HepG2 (cell line): ENCODE measurements at regions not wholly inside any gene's neighbourhood (a gene's known extent, or its start where the extent isn't known, plus 50 kb on each side); places are given as distances from the start of the nearest gene placed in this dataset.

ENCODE experiments used
- ATM ChIP-seq: fragments of 450-650 bp; IDR thresholded peaks from 2 replicates; pipeline ENCODE4 v1.7.1; 2017; ENCODE audit warnings: mild to moderate bottlenecking, borderline replicate concordance
- CCAR2 ChIP-seq: fragments of 200-400 bp; formaldehyde crosslinking; optimal IDR thresholded peaks from 2 replicates; pipeline ENCODE3; 2018; ENCODE audit warnings: low read depth, mild to moderate bottlenecking, low read length, moderate library complexity
- DPF2 ChIP-seq: sonication (generic); formaldehyde crosslinking; IDR thresholded peaks from 2 replicates; pipeline ENCODE4 v1.4.0; 2020; ENCODE audit warnings: mild to moderate bottlenecking, low read depth, missing genetic modification reagents, borderline replicate concordance
- DR1 ChIP-seq: sonication (generic); formaldehyde crosslinking; IDR thresholded peaks from 2 replicates; pipeline ENCODE4 v1.8.0; 2021; ENCODE audit warnings: mild to moderate bottlenecking, missing genetic modification reagents, inconsistent platforms
- DZIP1 ChIP-seq: sonication (generic); formaldehyde crosslinking; IDR thresholded peaks from 2 replicates; pipeline ENCODE4 v1.5.0; 2020; ENCODE audit warnings: mild to moderate bottlenecking, missing genetic modification reagents
- HNF4G ChIP-seq, 2 experiments: sonication (generic) in 1 of 2; formaldehyde crosslinking in 1 of 2; IDR thresholded peaks; 2 replicates each; pipeline versions ENCODE4 v1.4.0 to v1.6.1; 2011 to 2020; ENCODE audit warnings: borderline replicate concordance in 2 of 2, low read depth in 2 of 2, mild to moderate bottlenecking in 2 of 2, low read length in 1 of 2, missing genetic modification reagents in 1 of 2, moderate library complexity in 1 of 2
- MAF1 ChIP-seq: sonication (generic); formaldehyde crosslinking; IDR thresholded peaks from 2 replicates; pipeline ENCODE4 v1.5.0; 2020; ENCODE audit warnings: missing genetic modification reagents, borderline replicate concordance
- MAFK ChIP-seq, 2 experiments: IDR thresholded peaks in 1 of 2; conservative IDR thresholded peaks in 1 of 2; 2 replicates each; pipeline ENCODE4 v1.6.1; 2011; ENCODE audit warnings: improper control_type of control experiment in 2 of 2, low read length in 2 of 2
- MBNL3 ChIP-seq: fragments of 250-450 bp; sonication (Bioruptor Pico); conservative IDR thresholded peaks from 2 replicates; pipeline ENCODE4 v1.8.0; 2022; ENCODE audit warnings: mild to moderate bottlenecking, inconsistent platforms
- NKX3-1 ChIP-seq: sonication (generic); formaldehyde crosslinking; IDR thresholded peaks from 2 replicates; pipeline ENCODE4 v1.5.0; 2020; ENCODE audit warnings: missing genetic modification reagents
- PATZ1 ChIP-seq: sonication (generic); formaldehyde crosslinking; IDR thresholded peaks from 2 replicates; pipeline ENCODE4 v1.4.0; 2020; ENCODE audit warnings: missing genetic modification reagents
- RNF2 ChIP-seq: fragments of 450-650 bp; conservative IDR thresholded peaks from 2 replicates; pipeline ENCODE4 v1.6.1; 2016; ENCODE audit warnings: low read depth
- SMARCE1 ChIP-seq: fragments of 450-650 bp; IDR thresholded peaks from 2 replicates; pipeline ENCODE4 v1.6.1; 2017; ENCODE audit warnings: borderline replicate concordance
- SNAPC5 ChIP-seq: sonication (generic); formaldehyde crosslinking; IDR thresholded peaks from 2 replicates; pipeline ENCODE4 v1.8.1; 2023; ENCODE audit warnings: mild to moderate bottlenecking, missing genetic modification reagents, borderline replicate concordance
- SSRP1 ChIP-seq: IDR thresholded peaks from 2 replicates; pipeline ENCODE4 v1.6.1; 2016; ENCODE audit warnings: control low read depth
- ZNF230 ChIP-seq: sonication (generic); formaldehyde crosslinking; IDR thresholded peaks from 2 replicates; pipeline ENCODE4 v1.4.0; 2020; ENCODE audit warnings: mild to moderate bottlenecking, missing genetic modification reagents
- ZNF512 ChIP-seq: sonication (generic); formaldehyde crosslinking; IDR thresholded peaks from 2 replicates; pipeline ENCODE4 v1.4.0; 2020; ENCODE audit warnings: mild to moderate bottlenecking, missing genetic modification reagents
- ZNF556 ChIP-seq: sonication (generic); formaldehyde crosslinking; IDR thresholded peaks from 2 replicates; pipeline ENCODE4 v1.4.0; 2020; ENCODE audit warnings: mild to moderate bottlenecking, missing genetic modification reagents, borderline replicate concordance
- ZNF703 ChIP-seq: sonication (generic); formaldehyde crosslinking; IDR thresholded peaks from 2 replicates; pipeline ENCODE4 v1.5.1; 2020; ENCODE audit warnings: missing genetic modification reagents, mild to moderate bottlenecking, moderate library complexity, borderline replicate concordance
- ZNF772 ChIP-seq: sonication (generic); formaldehyde crosslinking; IDR thresholded peaks from 2 replicates; pipeline ENCODE4 v1.5.0; 2020; ENCODE audit warnings: mild to moderate bottlenecking, missing genetic modification reagents
- ZSCAN9 ChIP-seq: IDR thresholded peaks from 2 replicates; pipeline ENCODE4 v1.6.1; 2016; ENCODE audit warnings: borderline replicate concordance
- TF ChIP-seq, protein P1 (sequence below): sonication (generic); formaldehyde crosslinking; IDR thresholded peaks from 2 replicates; pipeline ENCODE4 v1.4.0; 2020; ENCODE audit warnings: missing genetic modification reagents, borderline replicate concordance

GRCh38 chrX:129230850-129231512 is 292.3 kb downstream of the SMARCA1 start (continued):
- TF ChIP-seq MAFK (conservative IDR thresholded peaks at IDR 0.05 in 1 of 2, IDR thresholded peaks at IDR 0.05 in 1 of 2; ENCODE audit: low read length in 2 of 2): no peak
- no peak for TF ChIP-seq NKX3-1 (CRISPR knock-in tag)
- TF ChIP-seq DZIP1 (CRISPR knock-in tag): no peak
- TF ChIP-seq SNAPC5 (CRISPR knock-in tag): no peak
- no peak for TF ChIP-seq ZNF772 (CRISPR knock-in tag)
- TF ChIP-seq HNF4G (IDR thresholded peaks at IDR 0.05; ENCODE audit: borderline replicate concordance, low read depth, low read length): peak; percentile 54; the same call in 1 of the 2 replicates
- 0 out of 2 replicates have a peak, but pooled peaks have one; percentile 46 for TF ChIP-seq HNF4G (CRISPR knock-in tag; IDR thresholded peaks at IDR 0.05; ENCODE audit: borderline replicate concordance, low read depth)
- TF ChIP-seq ZSCAN9 (CRISPR knock-in tag): no peak
- 0 out of 2 replicates have a peak, but pooled peaks have one; percentile 19 for TF ChIP-seq PATZ1 (CRISPR knock-in tag)
- no peak for TF ChIP-seq ZNF230 (CRISPR knock-in tag)
- TF ChIP-seq DPF2 (CRISPR knock-in tag): no peak
- 0 out of 2 replicates have a peak, but pooled peaks have one; percentile 23 for TF ChIP-seq ZNF556 (CRISPR knock-in tag)
- no peak for TF ChIP-seq ZNF703 (CRISPR knock-in tag)
- no peak for TF ChIP-seq RNF2
- TF ChIP-seq ZNF512 (CRISPR knock-in tag): no peak
- TF ChIP-seq ATM: no peak
- no peak for TF ChIP-seq SMARCE1
- no peak for TF ChIP-seq SSRP1 (CRISPR knock-in tag)
- no peak for TF ChIP-seq MAF1 (CRISPR knock-in tag)
- no peak for TF ChIP-seq MBNL3 (CRISPR knock-in tag)
- TF ChIP-seq, protein P1, sequence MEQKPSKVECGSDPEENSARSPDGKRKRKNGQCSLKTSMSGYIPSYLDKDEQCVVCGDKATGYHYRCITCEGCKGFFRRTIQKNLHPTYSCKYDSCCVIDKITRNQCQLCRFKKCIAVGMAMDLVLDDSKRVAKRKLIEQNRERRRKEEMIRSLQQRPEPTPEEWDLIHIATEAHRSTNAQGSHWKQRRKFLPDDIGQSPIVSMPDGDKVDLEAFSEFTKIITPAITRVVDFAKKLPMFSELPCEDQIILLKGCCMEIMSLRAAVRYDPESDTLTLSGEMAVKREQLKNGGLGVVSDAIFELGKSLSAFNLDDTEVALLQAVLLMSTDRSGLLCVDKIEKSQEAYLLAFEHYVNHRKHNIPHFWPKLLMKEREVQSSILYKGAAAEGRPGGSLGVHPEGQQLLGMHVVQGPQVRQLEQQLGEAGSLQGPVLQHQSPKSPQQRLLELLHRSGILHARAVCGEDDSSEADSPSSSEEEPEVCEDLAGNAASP (CRISPR knock-in tag): 0 out of 2 replicates have a peak, but pooled peaks have one; percentile 15
- TF ChIP-seq CCAR2: no peak
- no peak for TF ChIP-seq DR1 (CRISPR knock-in tag)
